RWPE1 (cell line): ENCODE measurements at regions not wholly inside any gene's neighbourhood (a gene's known extent, or its start where the extent isn't known, plus 50 kb on each side); places are given as distances from the start of the nearest gene placed in this dataset.
A peak's percentile ranks its signal among the peaks of the same experiment; 100 is the strongest.

Experiments used
- CTCF ChIA-PET: fragments of 350-600 bp; sonication (Branson Sonifier 250); formaldehyde crosslinking; extraction: SDS; loops from one replicate; lab custom pipeline; 2021; lab: Yijun Ruan, JAX
- POLR2A ChIA-PET: fragments of 400-600 bp; formaldehyde crosslinking; extraction: SDS; loops from one replicate; lab custom pipeline; 2020; ENCODE audit warnings: antibody characterized with exemption; ENCODE audit not compliant: low non-redundant PET; lab: Yijun Ruan, JAX
- DNase-seq: peaks from one replicate; pipeline ENCODE4 v3.0.0; 2012; ENCODE audit warnings: low spot score
- H3K27ac ChIP-seq: fragments of 450-650 bp; 2 replicates; pipeline ENCODE4 v1.5.1; 2017
- CTCF ChIP-seq: fragments of 450-650 bp; conservative IDR thresholded peaks from 2 replicates; pipeline ENCODE4 v1.5.1; 2017; ENCODE audit warnings: low read depth, mild to moderate bottlenecking

- DNase-seq = peak; percentile 68
- POLR2A ChIA-PET = no interaction called here
- CTCF ChIA-PET = interaction anchor here (0.6 to 0.7 kb wide), 8 partner anchors 73 to 1053 kb away, joined by 3 to 9 read pairs (median 3); no protein-coding TSS in a partner anchor
- peak; percentile 26 for TF ChIP-seq CTCF
- H3K27ac ChIP-seq = no peak overlapping the region
Observed at GRCh38 chr16:73176577-73177013, 128.7 kb upstream of the ZFHX3 start.

- no peak for TF ChIP-seq CTCF
- no peak overlapping the region for H3K27ac ChIP-seq
- ChIA-PET POLR2A (no interaction called here), CTCF (interaction anchor here (0.6 to 1.3 kb wide), 3 partner anchors 13 to 239 kb away, joined by 4 to 7 read pairs (median 4); no protein-coding TSS in a partner anchor)
- DNase-seq = no peak
Observed at GRCh38 chr16:73172973-73173709, 125.2 kb upstream of the ZFHX3 start.

GRCh38 chr16:73172241-73172972, 124.5 kb upstream of the ZFHX3 start:
- POLR2A ChIA-PET = no interaction called here
- CTCF ChIA-PET = interaction anchor here (0.5 to 1.3 kb wide), 6 partner anchors 13 to 1038 kb away, joined by 3 to 7 read pairs (median 4); no protein-coding TSS in a partner anchor
- no peak for TF ChIP-seq CTCF
- peak; percentile 53 for DNase-seq
- H3K27ac ChIP-seq = peak overlapping the region; percentile 62

GRCh38 chr16:73171901-73172240, 123.9 kb upstream of the ZFHX3 start:
- CTCF ChIA-PET = interaction anchor here (0.8 to 1.3 kb wide), 3 partner anchors 12 to 175 kb away, joined by 3 to 7 read pairs (median 3); no protein-coding TSS in a partner anchor
- no peak for TF ChIP-seq CTCF

GRCh38 chr16:73171380-73171779, 123.5 kb upstream of the ZFHX3 start:
- ChIA-PET CTCF (interaction anchor here (0.7 to 0.9 kb wide), 2 partner anchors 20 to 107 kb away, joined by 3 read pairs; no protein-coding TSS in a partner anchor), POLR2A (no interaction called here)
- peak; percentile 8 for DNase-seq
- TF ChIP-seq CTCF = no peak
- no peak overlapping the region for H3K27ac ChIP-seq

More at GRCh38 chr16:73171901-73172240, 123.9 kb upstream of the ZFHX3 start:
- DNase-seq = no peak
- POLR2A ChIA-PET = no interaction called here
- peak overlapping the region; percentile 62 for H3K27ac ChIP-seq

GRCh38 chr16:73170612-73171038, 122.7 kb upstream of the ZFHX3 start:
- CTCF ChIA-PET = interaction anchor here (0.6 kb wide), 1 partner anchor 1067 kb away, joined by 5 read pairs; no protein-coding TSS in a partner anchor
- TF ChIP-seq CTCF = no peak
- DNase-seq = no peak
- H3K27ac ChIP-seq = no peak overlapping the region
- POLR2A ChIA-PET = no interaction called here
